NOMO-1 (cell line): ENCODE measurements at regions not wholly inside any gene's neighbourhood (a gene's known extent, or its start where the extent isn't known, plus 50 kb on each side); places are given as distances from the start of the nearest gene placed in this dataset.

Source experiments
- DNase-seq, 2 experiments: peaks; one replicate each; lab custom pipeline; 2025; ENCODE audit not compliant: unreplicated experiment in 2 of 2; lab: John Stamatoyannopoulos, UW

GRCh38 chr14:87187786-87188185, 805.2 kb downstream of the GALC start:
- no peak for DNase-seq

- no peak for DNase-seq
Observed at GRCh38 chr14:87186737-87187136, 806.2 kb downstream of the GALC start.

- DNase-seq: no peak
Observed at GRCh38 chr14:87185961-87186560, 806.9 kb downstream of the GALC start.

DNA sequence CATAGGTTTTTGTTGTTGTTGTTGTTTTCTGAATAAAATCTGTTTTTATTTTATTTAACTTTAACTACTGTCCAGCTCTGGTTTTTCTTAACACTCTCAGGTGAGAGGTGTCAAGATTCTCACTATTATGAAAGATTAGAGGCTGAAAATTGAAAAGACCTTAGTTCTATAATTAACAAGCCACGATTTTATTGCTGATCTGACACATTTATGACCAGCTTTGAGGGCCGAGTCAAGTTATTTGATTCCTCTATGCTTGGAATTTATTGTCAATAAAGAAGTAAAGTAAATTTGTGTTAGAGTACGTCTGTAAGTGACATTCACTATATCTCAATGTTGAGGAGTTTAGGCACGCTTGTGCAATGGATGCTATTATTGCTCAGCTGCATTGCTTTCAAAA, 808.8 kb downstream of the GALC start:
- no peak for DNase-seq

GRCh38 chr14:87181288-87181687, 811.7 kb downstream of the GALC start:
- no peak for DNase-seq

DNA sequence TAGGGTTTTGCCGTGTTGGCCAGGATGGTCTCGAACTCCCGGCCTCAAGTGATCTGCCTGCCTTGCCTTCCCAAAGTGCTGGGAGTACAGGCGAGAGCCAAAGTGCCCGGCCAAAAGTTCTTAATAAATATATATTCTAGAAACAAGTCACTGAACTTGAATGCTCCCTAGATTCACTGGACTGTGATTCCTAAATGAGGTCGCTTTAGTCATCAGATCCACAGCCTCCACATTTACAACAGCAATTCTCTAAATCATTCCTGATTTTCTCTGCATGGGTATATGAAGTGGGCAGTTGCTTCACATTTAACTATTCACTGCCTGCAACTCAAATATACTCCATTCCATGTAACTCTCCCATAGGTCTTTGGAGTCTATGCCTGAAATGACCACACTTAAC, 813.0 kb downstream of the GALC start:
- DNase-seq: no peak

GRCh38 chr14:87178277-87178676, 814.7 kb downstream of the GALC start:
- no peak for DNase-seq

DNA sequence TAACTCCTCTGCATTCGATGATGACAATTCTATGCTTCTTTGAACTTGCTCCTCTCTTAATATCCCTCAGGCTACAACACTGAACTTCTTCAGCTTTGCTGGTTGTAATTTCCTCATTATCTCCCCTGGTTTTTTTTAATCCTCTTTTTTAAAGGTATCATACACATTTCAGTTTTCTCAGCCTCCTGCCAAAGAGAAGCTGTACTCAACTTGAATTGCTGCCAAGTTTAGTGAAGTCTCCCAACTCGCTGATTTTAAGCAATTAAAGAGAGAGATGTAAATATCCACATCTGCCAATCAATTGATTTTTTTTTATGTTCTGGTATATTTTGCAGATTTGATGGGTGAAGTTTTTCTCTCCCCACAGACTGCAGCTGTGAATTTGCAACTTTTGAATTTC, 817.8 kb downstream of the GALC start:
- no peak for DNase-seq

DNA sequence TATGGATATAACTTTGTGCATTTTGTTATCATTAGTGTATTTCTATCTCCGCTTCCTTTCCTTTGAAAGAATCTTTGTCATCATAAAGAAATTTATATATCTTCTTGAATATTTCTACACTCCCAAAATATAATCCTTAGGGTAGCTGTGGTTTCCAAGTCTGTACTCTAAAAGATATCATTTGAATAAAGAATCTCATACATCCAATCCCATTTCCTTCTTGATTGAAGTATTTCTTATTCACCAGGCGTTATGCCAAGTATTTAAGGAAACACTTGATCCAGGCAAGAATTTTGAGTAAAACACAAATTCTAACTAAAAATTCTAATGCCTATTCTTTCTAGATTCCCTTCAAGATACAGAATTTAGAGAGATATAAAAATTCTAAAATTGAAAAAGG, 821.8 kb downstream of the GALC start:
- DNase-seq: no peak

- DNase-seq: no peak
Observed at GRCh38 chr14:87170179-87170578, 822.8 kb downstream of the GALC start.

DNA sequence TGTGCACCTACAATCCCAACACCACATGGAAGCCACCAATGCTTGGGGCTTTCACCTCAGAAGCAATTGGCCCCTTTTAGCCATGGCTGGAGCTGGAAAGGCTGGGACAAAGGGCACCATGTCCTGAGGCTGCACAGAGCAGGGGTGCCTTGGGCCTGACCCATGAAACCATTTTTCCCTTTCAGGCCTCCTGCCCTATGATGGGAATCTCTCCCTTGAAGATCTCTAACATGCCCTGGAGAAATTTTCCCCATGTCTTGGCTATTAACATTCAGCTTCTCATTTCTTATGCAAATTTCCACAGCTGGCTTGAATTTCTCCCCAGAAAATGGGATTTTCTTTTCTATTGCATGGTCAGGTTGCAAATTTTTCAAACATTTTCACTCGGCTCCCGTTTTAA, 823.6 kb downstream of the GALC start:
- no peak for DNase-seq

GRCh38 chr14:87161502-87161901, 831.5 kb downstream of the GALC start:
- no peak for DNase-seq

DNA sequence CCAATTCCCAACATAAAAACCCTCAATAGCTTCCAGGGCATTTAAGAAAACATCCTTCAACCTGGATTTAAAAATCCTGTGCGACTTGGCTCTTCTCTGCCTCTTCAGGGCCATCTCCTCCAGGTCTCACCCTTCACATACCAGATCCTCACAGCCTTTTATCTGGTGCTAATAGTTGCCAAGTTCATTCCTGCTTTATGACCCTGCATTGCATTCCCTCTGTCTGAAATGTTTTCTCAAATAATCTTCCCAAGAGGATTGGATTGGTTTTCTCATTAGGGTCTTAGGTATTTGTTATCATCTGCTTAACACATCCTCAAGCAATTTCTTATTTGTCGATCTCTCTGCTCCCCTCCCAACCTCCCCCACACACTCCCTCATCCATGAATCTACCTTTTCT, 832.0 kb downstream of the GALC start:
- no peak for DNase-seq

- DNase-seq: no peak
Observed at GRCh38 chr14:87158283-87158682, 834.7 kb downstream of the GALC start.

- no peak for DNase-seq
Observed at GRCh38 chr14:87156878-87157277, 836.1 kb downstream of the GALC start.

DNA sequence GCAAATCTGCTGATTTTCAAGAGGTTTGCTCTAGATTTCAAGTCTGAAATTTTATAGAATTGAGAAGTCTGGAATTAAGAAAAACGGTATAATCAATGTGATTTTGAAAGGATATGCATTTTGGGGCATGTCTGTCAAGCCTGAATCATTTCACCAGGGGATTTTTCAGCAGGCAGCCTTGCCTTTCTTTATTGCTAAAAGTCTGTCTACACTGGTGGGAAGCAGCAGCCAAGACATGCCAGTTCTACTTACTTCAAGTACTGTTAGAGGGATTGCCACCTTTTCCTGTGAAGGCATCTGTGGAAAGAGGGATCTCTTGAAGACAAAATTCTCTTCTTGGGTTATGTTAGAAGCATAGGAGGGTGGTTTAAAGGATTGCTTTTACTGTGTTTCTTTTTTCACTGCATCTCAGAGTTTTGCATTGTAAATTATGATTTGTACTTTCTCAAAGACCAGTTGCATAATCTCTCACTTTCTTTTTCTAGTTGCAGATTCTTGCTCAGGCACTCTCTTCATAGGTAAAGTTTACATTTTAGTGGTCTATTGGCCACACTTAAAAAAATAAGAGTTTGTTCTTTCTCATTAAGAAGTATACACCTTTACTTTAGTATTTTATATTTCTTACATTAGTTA, 837.0 kb downstream of the GALC start:
- no peak for DNase-seq

DNA sequence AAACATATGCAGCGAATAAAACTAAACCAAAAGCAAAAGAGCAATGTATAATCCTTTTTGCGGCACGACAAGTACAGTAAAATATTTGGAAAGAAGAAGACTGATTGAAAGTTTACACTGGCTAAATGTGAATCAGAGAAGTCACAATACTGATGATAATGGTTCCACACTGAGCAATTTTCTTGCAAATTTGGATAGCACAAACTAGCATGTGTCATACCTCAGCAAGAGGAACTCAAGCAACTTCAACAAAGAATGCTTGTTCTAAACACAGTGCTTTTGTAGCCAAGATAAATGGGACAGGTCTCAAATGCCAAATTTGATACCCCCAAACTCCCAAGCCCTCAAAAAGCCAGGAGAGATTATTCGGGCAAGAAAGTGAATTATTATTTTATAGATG, 839.1 kb downstream of the GALC start:
- DNase-seq: no peak

DNA sequence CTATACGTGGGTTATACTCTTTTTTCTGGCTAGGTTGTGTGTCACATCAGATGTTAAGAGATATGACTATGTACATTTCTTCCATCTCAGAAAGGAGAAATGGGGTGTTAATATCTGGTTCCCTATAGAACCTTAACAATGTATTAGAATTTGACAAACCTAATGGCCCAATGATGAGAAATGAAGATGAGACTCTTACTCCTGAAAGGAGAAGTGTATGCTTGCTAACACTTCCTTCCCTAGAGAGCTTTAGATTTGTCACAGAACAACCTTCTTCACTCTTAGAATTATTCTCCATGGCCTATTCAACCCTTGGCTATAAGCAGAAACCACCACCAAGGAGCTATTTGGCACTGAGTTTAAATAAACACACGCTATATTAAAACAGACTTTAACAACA, 839.6 kb downstream of the GALC start:
- no peak for DNase-seq

DNA sequence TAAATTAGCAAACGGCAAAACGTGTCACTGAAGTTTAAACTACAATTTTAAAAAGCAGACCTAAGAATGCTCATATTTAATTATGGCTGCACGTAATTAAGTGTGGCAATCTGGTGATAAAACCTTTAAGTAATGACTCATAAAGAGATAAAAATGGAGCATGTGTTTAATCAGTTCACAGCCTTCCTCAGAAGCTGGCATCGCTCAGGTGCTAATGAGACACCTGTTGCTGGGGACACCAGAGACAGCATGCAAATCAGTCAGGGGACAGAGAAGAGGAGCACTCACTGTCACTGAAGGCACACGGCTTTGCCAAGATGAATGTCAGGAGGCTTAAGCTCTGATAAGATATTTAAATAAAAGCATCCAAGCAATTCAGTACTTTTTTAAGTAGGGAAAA, 840.3 kb downstream of the GALC start:
- no peak for DNase-seq

DNA sequence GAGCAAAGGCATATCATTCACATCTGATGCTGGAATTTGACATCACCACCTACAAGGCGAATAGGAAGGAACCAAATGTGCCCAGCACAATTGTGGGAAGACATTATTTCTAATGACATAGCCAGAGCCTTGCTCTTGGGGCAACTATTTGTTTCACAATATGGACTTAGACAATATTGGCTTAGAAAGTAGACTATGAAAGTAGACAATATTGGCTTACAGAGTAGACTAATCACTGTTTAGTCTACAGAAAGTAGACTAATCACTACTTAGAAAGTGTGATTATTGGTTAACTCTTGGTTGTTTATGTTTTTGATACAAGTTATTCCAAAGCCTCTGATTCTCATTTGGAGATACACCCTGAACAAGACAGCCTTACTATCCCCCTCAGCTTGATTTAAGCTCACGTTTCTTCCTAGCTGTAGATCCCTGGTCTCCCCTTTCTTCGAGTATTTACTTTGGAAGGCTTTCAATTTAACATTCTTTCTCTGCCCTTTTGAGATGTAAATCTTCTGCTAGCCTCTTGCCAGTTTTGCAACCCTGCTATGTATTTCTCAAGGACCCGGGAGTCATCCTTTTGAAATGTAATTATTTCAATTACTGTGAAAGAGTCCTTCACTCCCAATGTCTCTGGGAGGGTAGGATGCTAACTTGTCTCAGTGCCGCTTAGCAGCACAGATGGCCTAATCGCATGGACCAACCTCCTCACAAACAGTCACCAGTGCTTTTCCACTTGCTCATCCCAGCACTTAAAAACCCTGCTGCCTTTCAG, 843.2 kb downstream of the GALC start:
- DNase-seq: no peak

DNA sequence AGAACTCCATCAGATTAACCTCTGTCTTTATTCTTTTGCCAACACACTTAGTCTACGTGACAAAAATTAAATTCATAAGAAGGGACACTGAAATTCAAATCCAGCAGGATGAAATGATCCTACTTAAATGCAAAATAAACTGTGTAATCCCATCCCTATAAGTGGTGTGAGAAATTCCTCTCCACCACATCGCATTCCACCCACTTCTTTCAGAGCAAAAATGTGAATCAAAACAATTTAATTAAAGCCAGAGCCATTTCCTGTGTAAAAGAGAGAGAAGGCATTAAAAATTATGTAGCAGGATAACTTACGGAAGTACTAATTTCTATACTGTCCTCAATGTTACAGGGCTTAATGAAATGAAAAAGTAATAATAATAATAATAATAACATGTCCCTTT, 844.3 kb downstream of the GALC start:
- no peak for DNase-seq

GRCh38 chr14:87142551-87143211, 850.3 kb downstream of the GALC start:
- DNase-seq: no peak
